H9 (cell line): ENCODE measurements at regions not wholly inside any gene's neighbourhood (a gene's known extent, or its start where the extent isn't known, plus 50 kb on each side); places are given as distances from the start of the nearest gene placed in this dataset.

Experiments used
- DNase-seq: peaks from one replicate; pipeline ENCODE4 v3.0.0-alpha.2; 2017
- H2AFZ ChIP-seq: one replicate; pipeline ENCODE4 v1.6.1; 2013; ENCODE audit warnings: mild to moderate bottlenecking, low read length, control low read depth, moderate library complexity
- H2AK5ac ChIP-seq: 2 replicates; pipeline ENCODE4 v1.6.1; 2013; ENCODE audit warnings: low read length, control low read depth, mixed read lengths; ENCODE audit not compliant: insufficient read length
- H2BK120ac ChIP-seq: one replicate; pipeline ENCODE4 v1.6.1; 2013; ENCODE audit warnings: low read depth, mild to moderate bottlenecking, low read length, control low read depth, inconsistent platforms; ENCODE audit not compliant: poor library complexity, severe bottlenecking
- H2BK12ac ChIP-seq: 2 replicates; pipeline ENCODE4 v1.6.1; 2013; ENCODE audit warnings: low read length, control low read depth, mixed read lengths, low read depth; ENCODE audit not compliant: insufficient read length
- H2BK15ac ChIP-seq: 2 replicates; pipeline ENCODE4 v1.6.1; 2013; ENCODE audit warnings: low read depth, low read length, control low read depth
- H2BK20ac ChIP-seq: one replicate; pipeline ENCODE4 v1.6.1; 2013; ENCODE audit warnings: low read depth, mild to moderate bottlenecking, low read length, control low read depth, inconsistent platforms; ENCODE audit not compliant: poor library complexity, severe bottlenecking
- H2BK5ac ChIP-seq: 2 replicates; pipeline ENCODE4 v1.6.1; 2013; ENCODE audit warnings: low read length, control low read depth, mixed read lengths; ENCODE audit not compliant: insufficient read length
- H3K14ac ChIP-seq: 2 replicates; pipeline ENCODE4 v1.6.1; 2013; ENCODE audit warnings: low read length, control low read depth; ENCODE audit not compliant: insufficient read depth
- H3K18ac ChIP-seq: 2 replicates; pipeline ENCODE4 v1.6.1; 2013; ENCODE audit warnings: low read depth, mild to moderate bottlenecking, mixed read lengths, low read length, control low read depth; ENCODE audit not compliant: insufficient read length
- H3K23ac ChIP-seq: 2 replicates; pipeline ENCODE4 v1.6.1; 2013; ENCODE audit warnings: low read length, control low read depth, mixed read lengths, low read depth; ENCODE audit not compliant: insufficient read length
- H3K23me2 ChIP-seq: 2 replicates; pipeline ENCODE4 v1.6.1; 2013; ENCODE audit warnings: low read depth, mild to moderate bottlenecking, mixed read lengths, low read length, control low read depth; ENCODE audit not compliant: insufficient read length, poor library complexity, severe bottlenecking
- H3K27ac ChIP-seq: 2 replicates; pipeline ENCODE4 v1.5.1; 2013; ENCODE audit warnings: low read length, control low read depth, mixed read lengths, low read depth; ENCODE audit not compliant: insufficient read length
- H3K27me3 ChIP-seq: 2 replicates; pipeline ENCODE4 v1.6.1; 2013; ENCODE audit warnings: low read length, control low read depth, inconsistent platforms; ENCODE audit not compliant: insufficient read depth
- H3K4ac ChIP-seq: 2 replicates; pipeline ENCODE4 v1.6.1; 2013; ENCODE audit warnings: low read depth, mild to moderate bottlenecking, control low read depth, inconsistent platforms, low read length, moderate library complexity
- H3K4me1 ChIP-seq: 2 replicates; pipeline ENCODE4 v1.6.1; 2013; ENCODE audit warnings: low read length, control low read depth, inconsistent platforms; ENCODE audit not compliant: insufficient read depth
- H3K4me2 ChIP-seq: 2 replicates; pipeline ENCODE4 v1.6.1; 2013; ENCODE audit warnings: low read length, control low read depth, mixed read lengths; ENCODE audit not compliant: insufficient read length, insufficient read depth
- H3K56ac ChIP-seq: 2 replicates; pipeline ENCODE4 v1.6.1; 2013; ENCODE audit warnings: low read depth, mild to moderate bottlenecking, mixed read lengths, low read length, control low read depth; ENCODE audit not compliant: insufficient read length
- H3K79me1 ChIP-seq: 2 replicates; pipeline ENCODE4 v1.6.1; 2013; ENCODE audit warnings: low read depth, mild to moderate bottlenecking, moderate library complexity, low read length, control low read depth, inconsistent platforms; ENCODE audit not compliant: insufficient read depth, poor library complexity, severe bottlenecking
- H3K79me2 ChIP-seq: 2 replicates; pipeline ENCODE4 v1.6.1; 2013; ENCODE audit warnings: low read length, control low read depth, inconsistent platforms; ENCODE audit not compliant: insufficient read depth
- H3K9ac ChIP-seq: 2 replicates; pipeline ENCODE4 v1.6.1; 2013; ENCODE audit warnings: low read length, control low read depth, mixed read lengths; ENCODE audit not compliant: insufficient read length; ENCODE audit errors: extremely low read depth
- H3K9me3 ChIP-seq: one replicate; pipeline ENCODE4 v1.6.1; 2013; ENCODE audit warnings: low read depth, low read length, inconsistent platforms; ENCODE audit not compliant: control insufficient read depth
- H3T11ph ChIP-seq: one replicate; pipeline ENCODE4 v1.6.1; 2013; ENCODE audit warnings: mild to moderate bottlenecking, low read length, control low read depth, inconsistent platforms
- H4K20me1 ChIP-seq: one replicate; pipeline ENCODE4 v1.6.1; 2013; ENCODE audit not compliant: control insufficient read depth, insufficient read length, insufficient read depth
- H4K5ac ChIP-seq: 2 replicates; pipeline ENCODE4 v1.6.1; 2013; ENCODE audit warnings: low read depth, mild to moderate bottlenecking, mixed read lengths, low read length, control low read depth; ENCODE audit not compliant: insufficient read length
- H4K8ac ChIP-seq: replicated peaks from 2 replicates; pipeline ENCODE4 v1.6.1; 2013; ENCODE audit warnings: low read length, control low read depth, mixed read lengths, low read depth; ENCODE audit not compliant: insufficient read length
- H4K91ac ChIP-seq: 2 replicates; pipeline ENCODE4 v1.6.1; 2013; ENCODE audit warnings: low read depth, mild to moderate bottlenecking, moderate library complexity, mixed read lengths, low read length, control low read depth; ENCODE audit not compliant: insufficient read length
- H3K27ac Mint-ChIP-seq, 3 experiments: 2 replicates in 2 of 3; 3 replicates in 1 of 3; pipeline ENCODE4 v1.8.0; 2020 to 2021; ENCODE audit warnings: mixed read lengths in 3 of 3, mild to moderate bottlenecking in 1 of 3, moderate library complexity in 1 of 3
- H3K27me3 Mint-ChIP-seq: 2 replicates; pipeline ENCODE4 v1.8.0; 2021; ENCODE audit warnings: low read depth, mild to moderate bottlenecking, moderate library complexity, mixed read lengths
- H3K36me3 Mint-ChIP-seq, 3 experiments: 2 replicates in 2 of 3; 3 replicates in 1 of 3; pipeline ENCODE4 v1.8.0; 2020 to 2021; ENCODE audit warnings: low read depth in 3 of 3, mixed read lengths in 3 of 3; ENCODE audit not compliant: insufficient read depth in 1 of 3
- H3K4me1 Mint-ChIP-seq, 2 experiments: 2 replicates each; pipeline ENCODE4 v1.8.0; 2020; ENCODE audit warnings: mixed read lengths in 2 of 2
- H3K4me3 Mint-ChIP-seq, 2 experiments: 2 replicates in 1 of 2; 3 replicates in 1 of 2; pipeline ENCODE4 v1.8.0; 2020 to 2021; ENCODE audit warnings: mild to moderate bottlenecking in 2 of 2, mixed read lengths in 2 of 2, moderate library complexity in 1 of 2
- H3K9me3 Mint-ChIP-seq, 2 experiments: 2 replicates in 1 of 2; 3 replicates in 1 of 2; pipeline ENCODE4 v1.8.0; 2020; ENCODE audit warnings: mild to moderate bottlenecking in 2 of 2, mixed read lengths in 2 of 2, moderate library complexity in 1 of 2
- CTCF ChIP-seq: fragments of 200-600 bp; sonication (generic); conservative IDR thresholded peaks from 3 replicates; pipeline ENCODE4 v1.8.0; 2021; ENCODE audit warnings: antibody characterized with exemption, mild to moderate bottlenecking
- WGBS: extraction: QIAGEN DNeasy Blood & Tissue Kit; methylation state at CpG from one replicate; pipeline ENCODE4 v1.1.7; 2013; ENCODE audit warnings: missing lambda C conversion rate, low lambda C conversion rate, mixed read lengths; ENCODE audit not compliant: insufficient read length; ENCODE audit errors: extremely low coverage; 5-methylcytosine and 5-hydroxymethylcytosine counted together

- H3K14ac ChIP-seq: no peak overlapping the region
- Mint-ChIP-seq H3K4me1 (peaks cover 5% of the 10 kb centered on the region in 2 experiments), H3K27me3 (no peaks in the 10 kb centered on the region), H3K9me3 (no peaks in the 10 kb centered on the region), H3K27ac (no peak overlapping the region), H3K36me3 (no peaks in the 10 kb centered on the region), H3K4me3 (no peak overlapping the region)
- H2BK12ac ChIP-seq: no peak overlapping the region
- H3K4me1 ChIP-seq: no peaks in the 10 kb centered on the region
- H3K4me2 ChIP-seq: no peak overlapping the region
- H2BK15ac ChIP-seq: no peak overlapping the region
- H3K27me3 ChIP-seq: no peaks in the 10 kb centered on the region
- H2BK120ac ChIP-seq: no peak overlapping the region
- no peak overlapping the region for H3K4ac ChIP-seq
- no peak overlapping the region for H3T11ph ChIP-seq
- no peak overlapping the region for H2BK5ac ChIP-seq
- no peak overlapping the region for H4K8ac ChIP-seq
- H2BK20ac ChIP-seq: no peak overlapping the region
- no peak overlapping the region for H4K91ac ChIP-seq
- H3K79me1 ChIP-seq: no peaks in the 10 kb centered on the region
- H3K23me2 ChIP-seq: no peaks in the 10 kb centered on the region
- no peaks in the 10 kb centered on the region for H4K20me1 ChIP-seq
- no peak overlapping the region for H3K27ac ChIP-seq
- H3K56ac ChIP-seq: no peak overlapping the region
- no peak for TF ChIP-seq CTCF
- no peak overlapping the region for H3K9ac ChIP-seq
- no peaks in the 10 kb centered on the region for H3K79me2 ChIP-seq
- no peak overlapping the region for H3K18ac ChIP-seq
- no peak for DNase-seq
- H2AFZ ChIP-seq: no peak overlapping the region
- no CpG with 5 or more reads among the region's 6 CpGs for WGBS
- no peak overlapping the region for H4K5ac ChIP-seq
- H2AK5ac ChIP-seq: no peak overlapping the region
- H3K9me3 ChIP-seq: no peaks in the 10 kb centered on the region
- H3K23ac ChIP-seq: no peak overlapping the region
Observed at GRCh38 chr1:192951691-192952460, 107.3 kb downstream of the UCHL5 start.
